NCI-H526 (cell line): ENCODE measurements at regions not wholly inside any gene's neighbourhood (a gene's known extent, or its start where the extent isn't known, plus 50 kb on each side); places are given as distances from the start of the nearest gene placed in this dataset.
"Not testable (repeated sequence)": the region's sequence is repeated elsewhere in the genome, so short reads cannot be mapped to it uniquely, and the experiment has no call there.

ENCODE experiments used
- DNase-seq, 2 experiments: peaks; one replicate each; lab custom pipeline; 2025; lab: John Stamatoyannopoulos, UW

DNA sequence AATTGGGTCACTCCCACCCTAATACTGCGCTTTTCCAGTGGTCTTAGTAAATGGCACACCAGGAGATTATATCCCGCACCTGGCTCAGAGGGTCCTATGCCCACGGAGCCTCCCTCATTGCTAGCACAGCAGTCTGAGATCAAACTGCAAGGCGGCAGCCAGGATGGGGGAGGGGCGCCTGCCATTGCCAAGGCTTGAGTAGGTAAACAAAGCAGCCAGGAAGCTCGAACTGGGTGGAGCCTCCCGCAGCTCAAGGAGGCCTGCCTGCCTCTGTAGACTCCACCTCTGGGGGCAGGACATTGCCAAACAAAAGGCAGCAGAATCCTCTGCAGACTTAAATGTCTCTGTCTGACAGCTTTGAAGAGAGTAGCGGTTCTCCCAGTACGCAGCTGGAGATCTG, 52.4 kb upstream of the PMPCB start:
- peak in 1 of 2 experiments; percentile 10 for DNase-seq

DNA sequence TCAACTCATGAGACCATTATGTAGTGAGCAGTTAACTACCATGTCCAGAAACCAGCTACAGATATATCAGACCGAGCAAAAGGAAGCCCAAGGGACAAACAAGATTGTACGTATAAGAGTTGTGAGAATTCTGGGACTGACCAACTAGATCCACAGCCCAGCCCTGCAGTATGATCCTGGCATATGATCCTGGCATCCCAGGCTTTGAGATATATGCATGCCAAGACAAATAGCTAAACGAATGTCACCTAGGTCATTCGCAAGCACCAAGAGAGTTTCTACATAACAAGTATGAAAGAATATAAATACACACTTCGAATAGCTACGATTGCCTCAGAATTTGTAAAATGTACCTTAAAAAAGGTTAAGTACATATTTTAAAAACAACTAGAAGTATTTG, 56.4 kb upstream of the PMPCB start:
- no peak for DNase-seq

GRCh38 chr7:103235824-103236223, 61.4 kb upstream of the PMPCB start:
- not testable (repeated sequence) for DNase-seq

DNA sequence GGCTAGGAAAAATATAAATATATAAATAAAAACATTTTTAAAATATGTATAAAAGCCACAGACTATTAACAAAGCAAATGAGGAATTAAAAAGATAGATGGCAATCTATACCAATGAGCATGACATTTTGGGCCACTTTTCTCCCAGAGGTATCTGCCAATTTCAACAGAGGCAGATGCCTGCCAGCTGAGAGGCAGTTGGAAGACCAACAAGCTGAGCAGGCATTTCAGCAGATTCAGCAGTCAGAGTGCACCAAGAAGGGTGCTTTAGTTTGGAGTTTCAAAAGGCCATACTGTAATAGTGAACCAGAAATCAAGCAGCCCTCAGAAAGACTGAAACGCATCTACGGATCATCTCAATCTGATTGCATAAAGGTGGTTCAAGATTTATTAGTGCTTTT, 62.4 kb upstream of the PMPCB start:
- not testable (repeated sequence) for DNase-seq

- not testable (repeated sequence) for DNase-seq
Measured at GRCh38 chr7:103227787-103228186, 69.4 kb upstream of the PMPCB start.

GRCh38 chr7:103225798-103226197, 71.4 kb upstream of the PMPCB start:
- not testable (repeated sequence) for DNase-seq

- not testable (repeated sequence) for DNase-seq
Measured at GRCh38 chr7:103223065-103223464, 74.2 kb upstream of the NAPEPLD start.

DNA sequence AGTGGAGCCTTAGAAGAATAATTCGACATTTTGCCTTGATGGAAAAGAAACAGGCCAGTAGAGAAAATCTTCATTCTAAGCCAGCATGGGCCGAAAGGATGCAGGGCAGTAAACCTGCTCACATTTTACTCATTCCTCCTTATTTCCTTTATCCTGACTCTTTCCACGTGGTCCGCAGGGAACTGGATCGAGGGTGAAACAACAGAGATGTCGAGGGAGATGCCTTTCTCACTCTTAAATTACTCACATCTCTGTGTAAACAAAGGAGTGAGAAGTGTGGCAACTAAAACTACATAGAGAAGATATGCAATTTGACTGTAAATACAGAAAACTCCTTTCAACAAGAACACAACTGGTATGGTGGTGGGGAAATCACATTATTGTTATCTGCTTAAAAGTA, 62.1 kb upstream of the NAPEPLD start:
- DNase-seq = not testable (repeated sequence)

DNA sequence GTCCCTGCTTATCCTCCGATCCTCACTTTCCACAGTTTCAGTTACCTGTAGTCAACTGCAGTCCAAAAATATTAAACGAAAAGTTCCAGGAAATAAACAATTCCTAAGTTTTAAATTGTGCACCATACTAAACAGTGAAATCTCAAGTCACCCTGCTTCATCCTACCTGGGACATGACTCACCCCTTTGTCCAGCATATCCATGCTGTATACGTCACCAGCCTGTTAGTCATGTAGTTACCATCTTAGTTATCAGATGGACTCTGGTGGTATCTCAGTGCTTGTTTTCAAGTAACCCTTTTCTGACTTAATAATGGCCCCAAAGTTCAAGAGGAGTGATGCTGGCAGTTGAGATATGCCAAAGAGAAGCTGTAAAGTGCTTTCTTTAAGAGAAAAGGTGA, 50.3 kb upstream of the NAPEPLD start:
- DNase-seq = not testable (repeated sequence)
